Stimulated activated effector memory CD8-positive, alpha-beta T cell treated with anti-CD3 and anti-CD28 coated beads, Interleukin-12 subunit alpha, Interleukin-12 subunit beta, amount 100 ng/mL, for 72 hours (primary cell): ENCODE measurements at regions not wholly inside any gene's neighbourhood (a gene's known extent, or its start where the extent isn't known, plus 50 kb on each side); places are given as distances from the start of the nearest gene placed in this dataset.
A peak's percentile ranks its signal among the peaks of the same experiment; 100 is the strongest.

Experiments
- ATAC-seq: fragments of 150-1000 bp; cut with Tn5 transposase; 2 replicates; pipeline ENCODE4 v1.10.0; 2021
- DNase-seq, 2 donors: peaks; one replicate each; pipeline ENCODE4 v3.0.0; 2021 to 2022; ENCODE audit warnings: low spot score in 2 of 2
- H3K27ac Mint-ChIP-seq: one replicate; pipeline ENCODE4 v1.8.0; 2022; ENCODE audit warnings: mild to moderate bottlenecking, mixed read lengths
- H3K36me3 Mint-ChIP-seq: one replicate; pipeline ENCODE4 v1.8.0; 2022; ENCODE audit warnings: mild to moderate bottlenecking, mixed read lengths
- H3K4me1 Mint-ChIP-seq: one replicate; pipeline ENCODE4 v1.8.0; 2022; ENCODE audit warnings: mixed read lengths
- H3K4me3 Mint-ChIP-seq: one replicate; pipeline ENCODE4 v1.8.0; 2022; ENCODE audit warnings: mild to moderate bottlenecking, mixed read lengths
- H3K9me3 Mint-ChIP-seq: one replicate; pipeline ENCODE4 v1.8.0; 2022; ENCODE audit warnings: mixed read lengths

- H3K36me3 Mint-ChIP-seq: no peaks in the 10 kb centered on the region
- peaks cover 10% of the 10 kb centered on the region for H3K9me3 Mint-ChIP-seq
- no peaks in the 10 kb centered on the region for H3K4me1 Mint-ChIP-seq
- no peak overlapping the region for H3K27ac Mint-ChIP-seq
- no peak overlapping the region for H3K4me3 Mint-ChIP-seq
- DNase-seq (no peak), ATAC-seq (no peak)
Observed at GRCh38 chr20:7650086-7650879, 290.0 kb downstream of the HAO1 start.

DNA sequence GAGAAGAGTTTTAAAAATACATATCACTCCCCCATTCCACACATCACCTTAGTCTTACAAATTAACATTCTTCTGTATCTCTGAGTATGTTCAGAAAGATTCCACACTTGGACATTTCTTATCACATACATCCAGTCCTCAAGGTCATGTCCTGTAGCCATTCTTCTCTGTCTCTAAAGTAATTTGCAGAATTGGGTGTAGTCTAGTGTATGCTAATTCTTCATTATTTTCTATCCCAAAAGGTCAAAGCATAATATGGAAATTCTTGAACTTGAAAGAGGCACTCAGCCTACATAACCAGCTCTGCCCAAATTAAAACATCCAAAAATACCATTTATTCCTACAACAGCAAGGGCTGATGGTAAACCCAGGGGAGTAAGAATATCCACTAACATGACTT is 286.0 kb downstream of the HAO1 start:
- Mint-ChIP-seq H3K36me3 (no peaks in the 10 kb centered on the region), H3K27ac (no peak overlapping the region), H3K9me3 (peaks cover 5% of the 10 kb centered on the region), H3K4me3 (no peak overlapping the region), H3K4me1 (no peaks in the 10 kb centered on the region)
- no peak for ATAC-seq
- DNase-seq: no peak

DNA sequence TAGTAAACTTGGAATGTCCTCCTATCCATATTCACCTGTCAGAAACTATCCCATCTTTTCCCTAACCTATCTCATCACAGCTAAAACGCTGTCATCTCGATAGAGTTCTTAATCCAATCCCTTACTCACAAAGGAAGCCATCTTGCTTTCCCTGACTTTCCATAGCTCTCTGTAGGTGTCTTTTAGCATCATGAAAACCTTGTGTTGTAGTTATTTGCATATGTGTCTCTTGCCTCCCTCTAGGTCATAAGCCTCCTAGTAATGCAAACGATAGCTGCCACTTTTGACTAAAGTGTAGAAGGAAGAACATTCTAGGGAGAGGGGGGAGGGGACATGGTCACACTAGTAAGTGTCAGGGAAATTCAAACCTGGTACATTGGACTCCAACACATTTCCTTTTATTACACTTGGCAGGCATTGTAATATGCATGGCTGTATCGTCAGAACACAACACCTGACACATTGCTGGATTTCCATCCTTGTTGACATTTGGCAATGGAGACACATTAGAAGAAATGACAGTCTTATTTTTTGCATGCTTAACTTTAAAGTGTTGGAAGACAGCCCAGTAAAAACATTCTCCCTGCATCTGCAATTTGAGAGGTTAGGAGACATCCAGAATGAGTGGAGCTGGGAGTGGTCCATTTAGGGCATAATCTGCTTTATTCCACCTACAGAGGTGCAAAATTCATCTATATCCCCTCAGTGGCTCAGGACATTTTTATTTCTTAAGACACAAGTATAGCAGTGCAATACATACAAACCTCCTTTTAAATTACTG is 283.4 kb downstream of the HAO1 start:
- ATAC-seq (no peak), DNase-seq (no peak)
- Mint-ChIP-seq H3K9me3 (peaks cover 5% of the 10 kb centered on the region), H3K4me1 (no peaks in the 10 kb centered on the region), H3K27ac (no peak overlapping the region), H3K36me3 (no peaks in the 10 kb centered on the region), H3K4me3 (no peak overlapping the region)

DNA sequence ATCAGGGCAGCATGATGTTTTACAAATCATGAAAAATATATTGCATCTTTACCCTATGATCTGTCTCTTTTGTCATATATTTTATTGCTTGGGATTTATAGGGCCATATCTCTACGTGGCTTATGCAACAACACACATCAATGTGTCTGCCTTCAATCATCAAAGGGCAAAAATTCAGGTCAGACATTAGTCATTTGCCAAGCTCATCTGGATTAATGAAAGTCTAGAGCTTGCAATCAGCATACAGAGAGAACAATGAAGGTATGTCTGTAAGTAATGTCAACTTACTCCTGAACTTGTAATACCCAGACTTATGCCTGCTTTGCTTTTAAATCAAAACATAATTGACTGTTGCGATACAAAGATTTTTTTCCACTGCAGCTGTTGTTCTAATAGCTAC is 282.7 kb downstream of the HAO1 start:
- Mint-ChIP-seq H3K4me3 (no peak overlapping the region), H3K4me1 (no peaks in the 10 kb centered on the region), H3K36me3 (no peaks in the 10 kb centered on the region), H3K9me3 (peaks cover 5% of the 10 kb centered on the region), H3K27ac (no peak overlapping the region)
- ATAC-seq (no peak), DNase-seq (no peak)

DNA sequence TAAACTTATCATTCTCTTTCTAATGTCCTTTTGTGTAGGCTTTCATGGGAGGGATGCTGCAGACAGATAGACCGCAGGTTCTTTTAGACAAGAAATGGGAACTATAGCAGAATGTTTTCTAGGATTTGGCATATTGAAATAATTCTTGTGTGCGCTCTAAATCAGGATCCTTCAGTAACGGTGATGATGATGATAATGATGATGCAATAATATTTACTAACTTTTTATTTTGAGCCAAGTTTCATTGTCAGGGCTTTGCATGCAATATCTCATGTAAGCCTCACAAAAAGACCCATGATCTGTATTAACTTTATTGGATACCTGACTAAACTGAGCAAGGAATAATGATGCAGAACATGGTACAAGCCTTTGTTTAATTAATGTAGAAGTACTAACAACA is 280.1 kb downstream of the HAO1 start:
- H3K4me1 Mint-ChIP-seq: no peaks in the 10 kb centered on the region
- no peak overlapping the region for H3K4me3 Mint-ChIP-seq
- DNase-seq: no peak
- H3K9me3 Mint-ChIP-seq: peaks cover 4% of the 10 kb centered on the region
- H3K27ac Mint-ChIP-seq: no peak overlapping the region
- ATAC-seq: no peak
- no peaks in the 10 kb centered on the region for H3K36me3 Mint-ChIP-seq

DNA sequence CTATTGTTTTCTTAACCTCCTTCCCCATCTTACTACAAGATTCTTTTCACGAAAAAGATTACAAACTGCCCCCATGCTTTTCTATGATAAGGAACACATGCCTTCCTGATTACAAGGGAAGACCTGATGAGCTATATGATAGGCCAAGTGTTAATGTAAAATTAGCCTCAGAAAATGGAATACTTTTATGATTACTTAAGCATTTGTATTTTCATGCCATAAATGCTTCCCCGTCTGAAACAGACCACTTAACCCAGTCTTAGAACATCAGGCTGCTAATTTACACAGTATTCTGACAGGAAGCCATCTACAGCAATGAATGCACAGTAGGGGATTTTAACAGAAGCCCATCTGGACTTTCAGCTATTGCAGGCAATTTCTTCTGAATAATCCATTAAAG is 274.9 kb downstream of the HAO1 start:
- no peak overlapping the region for H3K4me3 Mint-ChIP-seq
- peaks cover 7% of the 10 kb centered on the region for H3K9me3 Mint-ChIP-seq
- H3K27ac Mint-ChIP-seq: no peak overlapping the region
- DNase-seq (no peak), ATAC-seq (no peak)
- H3K36me3 Mint-ChIP-seq: no peaks in the 10 kb centered on the region
- H3K4me1 Mint-ChIP-seq: no peaks in the 10 kb centered on the region

DNA sequence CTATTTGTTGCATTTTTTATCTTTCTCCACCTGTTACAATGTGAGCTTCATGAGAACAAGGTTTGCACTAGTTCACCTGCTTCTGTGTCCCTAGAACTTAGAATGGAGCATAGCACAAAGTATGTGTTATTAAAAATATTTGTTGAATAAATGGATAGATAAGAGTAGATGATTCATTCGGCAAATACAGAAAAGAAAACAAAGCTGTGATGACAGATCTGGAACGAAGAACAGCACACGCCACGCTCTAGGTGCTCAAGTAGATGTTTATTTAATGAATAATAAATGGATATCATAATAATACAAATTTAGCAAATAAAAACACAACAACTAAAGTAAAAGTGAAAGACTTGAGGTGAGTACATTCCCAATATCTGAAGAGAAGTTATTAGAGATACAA is 273.1 kb downstream of the HAO1 start:
- peaks cover 5% of the 10 kb centered on the region for H3K9me3 Mint-ChIP-seq
- no peak for ATAC-seq

DNA sequence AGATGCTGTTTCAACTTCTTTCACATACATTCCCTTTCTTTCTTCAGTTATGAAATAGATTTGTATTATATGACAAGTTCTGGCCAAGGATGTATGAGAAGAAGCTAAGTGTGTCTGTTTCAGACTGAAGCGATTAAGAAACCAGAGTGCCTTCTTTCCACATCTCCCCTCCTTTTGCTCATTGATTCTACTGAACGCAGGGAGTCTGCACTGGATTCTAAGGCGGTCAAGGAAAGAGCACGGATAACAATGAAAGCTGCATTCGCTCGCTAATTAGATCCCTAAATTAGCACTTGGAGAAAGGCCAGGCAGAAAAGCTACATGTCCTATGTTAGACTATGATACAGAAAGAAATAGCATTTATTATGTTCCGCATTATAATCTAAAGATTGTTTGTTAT is 267.7 kb downstream of the HAO1 start:
- Mint-ChIP-seq H3K9me3 (peaks cover 2% of the 10 kb centered on the region), H3K27ac (no peak overlapping the region), H3K4me3 (no peak overlapping the region), H3K36me3 (no peaks in the 10 kb centered on the region), H3K4me1 (no peaks in the 10 kb centered on the region)
- DNase-seq (no peak), ATAC-seq (no peak)

More for the DNA sequence above, 273.1 kb downstream of the HAO1 start:
- Mint-ChIP-seq H3K36me3 (no peaks in the 10 kb centered on the region), H3K4me3 (no peak overlapping the region), H3K4me1 (no peaks in the 10 kb centered on the region), H3K27ac (no peak overlapping the region)
- DNase-seq: no peak

- H3K9me3 Mint-ChIP-seq: peaks cover 2% of the 10 kb centered on the region
- no peak overlapping the region for H3K27ac Mint-ChIP-seq
- no peak overlapping the region for H3K4me3 Mint-ChIP-seq
- ATAC-seq (no peak), DNase-seq (no peak)
- H3K36me3 Mint-ChIP-seq: no peaks in the 10 kb centered on the region
- H3K4me1 Mint-ChIP-seq: no peaks in the 10 kb centered on the region
Observed at GRCh38 chr20:7673841-7674240, 266.4 kb downstream of the HAO1 start.

- H3K4me3 Mint-ChIP-seq: no peak overlapping the region
- H3K27ac Mint-ChIP-seq: no peak overlapping the region
- DNase-seq (no peak), ATAC-seq (no peak)
- no peaks in the 10 kb centered on the region for H3K36me3 Mint-ChIP-seq
- no peaks in the 10 kb centered on the region for H3K4me1 Mint-ChIP-seq
- H3K9me3 Mint-ChIP-seq: peaks cover 3% of the 10 kb centered on the region
Observed at GRCh38 chr20:7682916-7683315, 257.3 kb downstream of the HAO1 start.

GRCh38 chr20:7687065-7687464 is 253.2 kb downstream of the HAO1 start:
- DNase-seq: no peak
- no peaks in the 10 kb centered on the region for H3K4me1 Mint-ChIP-seq
- H3K27ac Mint-ChIP-seq: no peak overlapping the region
- H3K9me3 Mint-ChIP-seq: no peaks in the 10 kb centered on the region
- ATAC-seq: no peak
- H3K36me3 Mint-ChIP-seq: no peaks in the 10 kb centered on the region
- no peak overlapping the region for H3K4me3 Mint-ChIP-seq

GRCh38 chr20:7689151-7689550 is 251.1 kb downstream of the HAO1 start:
- Mint-ChIP-seq H3K9me3 (no peaks in the 10 kb centered on the region), H3K4me3 (no peak overlapping the region)
- no peak for ATAC-seq

DNA sequence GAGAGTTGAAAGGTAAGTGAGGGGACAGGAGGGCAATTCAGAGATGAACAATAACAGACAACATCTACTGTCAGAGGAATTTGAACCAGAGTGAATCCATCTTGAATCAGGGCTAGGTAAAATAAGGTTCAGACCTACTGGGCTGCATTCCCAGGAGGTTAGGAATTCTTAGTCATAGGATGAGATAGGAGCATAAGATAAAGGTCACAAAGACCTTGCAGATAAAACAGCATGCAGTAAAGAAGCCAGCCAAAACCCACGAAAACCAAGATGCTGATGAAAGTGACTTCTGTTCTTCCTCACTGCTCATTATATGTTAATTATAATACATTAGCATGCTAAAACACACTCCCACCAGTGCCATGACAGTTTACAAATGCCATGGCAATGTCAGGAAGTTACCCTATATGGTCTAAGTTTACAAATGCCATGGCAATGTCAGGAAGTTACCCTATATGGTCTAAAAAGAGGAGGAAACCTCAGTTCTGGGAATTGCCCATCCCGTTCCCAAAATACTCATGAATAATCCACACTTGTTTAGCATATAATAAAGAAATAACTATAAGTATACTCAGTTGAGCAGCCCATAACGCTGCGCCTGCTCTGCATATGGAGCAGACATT is 248.5 kb downstream of the HAO1 start:
- H3K4me1 Mint-ChIP-seq: no peaks in the 10 kb centered on the region
- H3K9me3 Mint-ChIP-seq: no peaks in the 10 kb centered on the region
- ATAC-seq (no peak), DNase-seq (no peak)
- H3K4me3 Mint-ChIP-seq: no peak overlapping the region
- H3K27ac Mint-ChIP-seq: no peak overlapping the region
- no peaks in the 10 kb centered on the region for H3K36me3 Mint-ChIP-seq

More at GRCh38 chr20:7689151-7689550, 251.1 kb downstream of the HAO1 start:
- no peaks in the 10 kb centered on the region for H3K36me3 Mint-ChIP-seq
- H3K27ac Mint-ChIP-seq: no peak overlapping the region
- no peaks in the 10 kb centered on the region for H3K4me1 Mint-ChIP-seq
- no peak for DNase-seq

DNA sequence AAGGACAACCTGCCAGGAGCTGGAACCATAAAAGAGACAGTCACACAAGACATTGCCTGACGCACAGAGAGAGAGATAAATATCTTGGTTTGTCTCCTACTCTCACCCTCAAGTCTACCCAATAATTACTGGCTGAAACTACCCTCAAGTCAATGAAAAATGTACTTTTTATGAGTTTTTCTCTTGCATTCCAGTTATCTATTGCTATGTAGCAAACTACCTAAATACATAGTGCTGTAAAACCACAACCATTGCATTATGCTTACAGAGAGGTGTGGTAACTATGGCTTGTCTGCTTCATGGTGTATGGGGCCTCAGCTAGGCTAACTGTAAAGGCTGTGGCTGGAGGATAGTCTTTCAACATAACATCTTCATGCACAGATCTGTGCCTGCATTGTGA is 247.8 kb downstream of the HAO1 start:
- Mint-ChIP-seq H3K4me1 (no peaks in the 10 kb centered on the region), H3K9me3 (peaks cover 2% of the 10 kb centered on the region), H3K36me3 (no peaks in the 10 kb centered on the region), H3K27ac (no peak overlapping the region), H3K4me3 (no peak overlapping the region)
- ATAC-seq: peak; percentile 16
- DNase-seq: no peak

DNA sequence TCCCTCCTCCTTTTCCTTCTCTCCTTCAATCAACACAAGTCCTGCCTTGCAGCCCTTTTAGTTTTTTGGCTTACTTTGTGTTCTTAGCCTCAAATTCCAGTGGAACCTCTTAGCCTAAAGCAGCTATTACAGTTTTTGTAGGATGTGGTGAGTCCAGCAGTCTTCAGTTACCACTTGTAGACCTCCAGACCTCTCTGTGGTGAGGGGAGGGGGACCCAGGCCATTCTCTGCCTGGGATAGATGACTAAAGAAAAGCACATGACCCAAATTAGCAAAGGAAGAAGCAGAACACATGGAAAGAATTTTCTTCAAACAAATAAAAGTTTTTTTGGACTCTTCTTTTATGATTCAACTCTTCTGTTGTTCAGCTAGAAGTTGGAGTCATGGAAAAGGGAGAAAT is 246.5 kb downstream of the HAO1 start:
- no peaks in the 10 kb centered on the region for H3K36me3 Mint-ChIP-seq
- DNase-seq (no peak), ATAC-seq (no peak)
- H3K4me3 Mint-ChIP-seq: no peak overlapping the region
- H3K4me1 Mint-ChIP-seq: no peaks in the 10 kb centered on the region
- H3K9me3 Mint-ChIP-seq: peaks cover 4% of the 10 kb centered on the region
- no peak overlapping the region for H3K27ac Mint-ChIP-seq

DNA sequence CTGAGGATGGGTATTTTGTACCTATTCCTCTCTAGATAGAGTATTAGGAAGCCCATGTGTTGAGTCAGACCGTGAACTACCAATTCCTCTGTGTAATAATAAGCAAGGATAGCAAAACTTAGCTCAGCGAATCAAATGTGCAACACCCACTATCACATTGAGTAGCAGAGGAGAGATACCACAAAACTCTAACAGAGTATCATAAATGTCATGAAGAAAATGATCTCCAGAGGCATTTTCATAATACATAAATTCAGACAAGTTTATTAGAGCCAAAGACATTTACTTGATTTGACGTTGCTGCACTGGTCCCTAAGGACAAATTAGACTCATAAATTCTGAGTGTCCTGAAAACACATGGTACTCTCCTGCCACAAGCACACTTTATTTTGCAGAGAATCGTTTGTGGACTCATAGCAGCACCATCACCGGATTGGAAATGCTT is 245.2 kb downstream of the HAO1 start:
- no peak for DNase-seq
- H3K36me3 Mint-ChIP-seq: no peaks in the 10 kb centered on the region
- ATAC-seq: no peak
- no peak overlapping the region for H3K4me3 Mint-ChIP-seq
- H3K4me1 Mint-ChIP-seq: no peaks in the 10 kb centered on the region
- H3K27ac Mint-ChIP-seq: no peak overlapping the region
- H3K9me3 Mint-ChIP-seq: peaks cover 4% of the 10 kb centered on the region
